COR-L47 (cell line): ENCODE measurements at regions not wholly inside any gene's neighbourhood (a gene's known extent, or its start where the extent isn't known, plus 50 kb on each side); places are given as distances from the start of the nearest gene placed in this dataset.
A peak's percentile ranks its signal among the peaks of the same experiment; 100 is the strongest.

ENCODE experiments used
- DNase-seq: peaks from one replicate; lab custom pipeline; 2025; lab: John Stamatoyannopoulos, UW

- no peak for DNase-seq
Measured at GRCh38 chr11:107221748-107222285, 203.5 kb upstream of the GUCY1A2 start.

DNA sequence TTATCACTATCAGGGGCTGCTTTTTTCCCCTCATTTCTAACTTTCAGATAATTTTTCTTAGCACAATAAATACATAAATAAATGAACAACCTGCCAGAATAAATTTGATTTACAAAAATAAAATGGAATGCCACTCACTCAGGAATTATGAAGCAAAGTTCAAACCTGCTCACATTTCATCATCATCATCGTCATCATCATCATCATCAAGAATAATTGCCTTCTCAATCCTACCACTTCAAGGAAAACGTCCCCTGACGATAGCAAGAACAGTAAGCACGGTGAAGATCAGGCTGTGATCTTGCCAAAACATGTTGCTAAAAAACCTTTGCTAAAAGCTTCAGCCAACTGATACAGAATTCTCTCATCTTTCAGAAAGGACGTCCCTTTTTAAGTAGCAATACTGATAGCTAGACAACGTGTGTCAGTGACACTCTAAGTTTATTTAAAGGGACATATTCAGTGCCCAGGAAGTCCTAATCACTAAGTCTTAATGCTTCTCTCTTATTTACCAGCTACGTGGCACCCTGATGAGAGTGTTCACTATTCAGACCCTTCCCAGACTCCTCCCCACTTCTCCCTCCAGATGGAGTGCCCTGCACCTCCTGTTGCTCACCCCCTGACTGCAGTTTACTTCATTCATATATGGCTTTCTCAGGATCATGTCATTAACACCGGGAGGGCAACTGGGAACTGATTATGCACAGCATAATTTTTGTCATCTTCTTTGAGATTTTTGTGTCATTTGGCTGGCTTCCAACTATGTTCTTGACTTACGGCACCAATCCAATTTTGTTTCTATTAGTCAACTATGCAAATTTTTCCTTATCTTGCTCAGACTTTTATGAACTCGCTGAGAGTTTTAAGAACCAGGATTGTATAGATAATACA is 200.1 kb upstream of the GUCY1A2 start:
- DNase-seq = peak; percentile 25

DNA sequence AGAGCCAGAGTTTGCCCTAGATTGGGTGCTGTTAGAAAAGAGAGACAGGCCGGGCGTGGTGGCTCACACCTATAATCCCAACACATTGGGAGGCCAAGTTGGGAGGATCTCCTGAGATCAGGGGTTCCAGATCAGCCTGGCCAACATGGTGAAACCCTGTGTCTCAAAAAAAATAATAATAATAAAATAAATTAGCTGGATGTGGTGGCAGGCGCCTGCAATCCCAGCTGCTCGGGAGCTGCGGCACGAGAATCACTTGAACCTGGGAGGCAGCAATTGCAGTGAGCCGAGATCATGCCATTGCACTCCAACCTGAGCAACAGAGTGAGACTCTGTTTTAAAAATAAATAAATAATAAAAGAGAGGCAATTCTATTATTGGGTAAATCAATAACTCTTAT is 199.2 kb upstream of the GUCY1A2 start:
- DNase-seq = no peak

GRCh38 chr11:107215010-107215409 is 196.7 kb upstream of the GUCY1A2 start:
- no peak for DNase-seq

DNA sequence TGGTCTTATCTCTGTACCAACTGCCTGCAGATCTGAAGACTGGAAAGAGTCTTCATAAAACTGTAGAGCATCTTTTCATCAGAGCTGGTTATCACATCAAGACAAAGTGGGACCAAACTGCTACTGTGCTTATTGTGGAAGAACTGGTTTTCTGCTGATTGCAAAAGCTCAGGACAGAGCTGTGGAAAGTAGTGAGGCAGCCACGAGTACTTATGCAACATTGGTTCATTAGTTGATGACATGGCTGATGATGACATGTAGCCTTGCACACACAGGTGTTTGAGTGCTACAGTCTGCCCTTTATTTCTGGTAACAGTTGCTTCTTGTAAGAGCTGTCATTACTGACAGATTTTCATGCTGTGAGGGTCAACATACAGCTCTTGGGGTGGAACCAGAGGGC is 185.4 kb upstream of the GUCY1A2 start:
- no peak for DNase-seq

GRCh38 chr11:107202241-107202640 is 184.0 kb upstream of the GUCY1A2 start:
- DNase-seq = no peak

DNA sequence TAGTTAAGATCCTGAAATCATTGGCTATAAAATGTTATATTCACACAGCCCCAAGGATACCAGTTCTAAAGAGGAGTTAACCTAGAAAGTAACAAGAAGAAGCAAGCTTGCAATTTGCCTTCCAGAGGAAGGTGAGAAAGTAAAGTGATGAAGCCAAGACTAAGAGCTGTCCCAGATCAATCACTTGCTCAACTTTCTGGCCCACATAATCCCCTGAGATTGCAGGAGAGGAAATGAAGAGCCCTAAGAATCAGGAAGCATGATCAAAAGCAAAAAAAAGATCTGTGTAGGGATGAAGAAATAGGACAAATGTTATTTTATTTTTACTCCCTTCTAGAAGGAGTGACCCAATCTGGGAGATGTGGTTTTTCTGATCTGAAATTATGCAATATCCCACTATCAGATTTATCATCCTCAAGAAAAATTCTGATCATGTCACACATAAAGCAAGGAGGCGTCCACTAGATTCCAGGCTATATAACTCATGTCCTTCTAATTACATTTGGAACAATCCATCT is 180.3 kb upstream of the GUCY1A2 start:
- DNase-seq = no peak

DNA sequence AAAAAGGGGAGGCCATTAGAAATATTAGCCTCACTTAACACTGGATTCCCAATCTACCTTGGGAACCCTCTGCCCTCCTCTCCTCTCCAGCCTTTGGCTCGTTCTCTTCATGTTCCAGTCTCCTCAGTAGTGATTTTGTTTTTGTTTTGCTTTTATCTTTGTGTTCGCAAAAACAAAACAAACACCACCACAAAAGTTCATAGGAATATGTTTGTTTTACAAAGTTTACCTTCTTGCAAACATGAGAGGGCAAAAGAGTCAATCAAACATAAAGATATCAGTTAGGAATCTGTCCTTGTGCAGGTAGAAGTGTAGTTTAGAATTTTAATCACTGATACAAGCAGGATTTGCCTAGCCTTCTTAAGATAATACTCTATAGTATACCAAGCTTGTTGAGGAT is 179.7 kb upstream of the GUCY1A2 start:
- DNase-seq = no peak

DNA sequence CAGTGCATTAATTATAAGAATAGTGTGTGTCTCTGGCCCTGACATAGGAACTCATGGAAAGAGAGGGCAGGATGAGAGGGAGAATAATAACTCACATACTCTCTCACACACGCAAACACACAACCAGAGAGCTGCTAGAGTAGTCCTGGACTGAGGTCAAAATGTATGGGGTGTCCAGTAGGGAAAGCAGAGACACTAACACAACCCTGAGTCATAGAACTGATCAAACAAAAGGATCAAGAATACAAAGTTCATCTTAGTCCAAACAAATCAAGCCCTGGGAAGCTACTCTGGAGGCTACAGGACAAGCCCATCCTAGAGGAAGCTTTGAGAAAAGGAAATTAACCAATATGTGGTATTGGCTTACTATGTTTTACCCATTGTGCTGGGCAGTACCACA is 178.5 kb upstream of the GUCY1A2 start:
- DNase-seq = no peak

- no peak for DNase-seq
Measured at GRCh38 chr11:107184986-107185385, 166.7 kb upstream of the GUCY1A2 start.

GRCh38 chr11:107183953-107184352 is 165.7 kb upstream of the GUCY1A2 start:
- DNase-seq = no peak

- DNase-seq = no peak
Measured at GRCh38 chr11:107182978-107183377, 164.7 kb upstream of the GUCY1A2 start.

DNA sequence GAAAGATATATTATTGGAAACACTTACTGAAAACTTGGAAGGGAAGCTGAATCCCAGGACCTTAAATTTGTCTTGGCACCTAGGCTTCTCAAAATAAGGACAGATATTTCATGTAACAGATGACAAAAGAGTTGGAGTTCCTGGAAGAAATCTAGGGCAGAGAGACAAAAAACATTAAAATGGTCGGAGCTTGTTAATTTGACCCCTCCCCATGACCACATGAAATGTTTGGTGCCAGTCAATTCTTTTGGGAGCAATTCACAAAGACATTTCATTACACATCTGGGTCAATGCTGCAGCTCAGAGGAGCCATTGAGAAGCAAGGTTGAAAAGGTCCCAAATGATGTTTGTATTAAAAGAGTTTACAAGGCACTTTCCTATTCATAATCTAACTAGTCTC is 162.0 kb upstream of the GUCY1A2 start:
- no peak for DNase-seq

DNA sequence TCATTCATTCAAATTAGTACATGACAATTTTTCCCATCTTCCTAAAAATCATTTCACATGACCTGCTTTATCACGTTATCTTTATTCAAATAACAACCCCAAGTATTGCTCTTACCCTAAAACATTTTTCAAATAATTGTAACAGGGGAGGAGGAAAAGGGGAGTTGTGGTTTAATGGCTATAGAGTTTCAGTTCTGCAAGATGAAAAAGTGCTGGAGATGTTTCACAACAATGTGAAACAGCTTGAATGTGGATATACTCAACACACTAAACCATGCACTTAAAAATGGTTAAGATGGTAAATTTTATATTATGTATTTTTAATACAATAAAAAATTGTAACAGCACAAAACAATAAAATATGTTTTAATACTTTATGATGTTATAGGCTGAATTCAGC is 161.6 kb upstream of the GUCY1A2 start:
- DNase-seq = no peak

DNA sequence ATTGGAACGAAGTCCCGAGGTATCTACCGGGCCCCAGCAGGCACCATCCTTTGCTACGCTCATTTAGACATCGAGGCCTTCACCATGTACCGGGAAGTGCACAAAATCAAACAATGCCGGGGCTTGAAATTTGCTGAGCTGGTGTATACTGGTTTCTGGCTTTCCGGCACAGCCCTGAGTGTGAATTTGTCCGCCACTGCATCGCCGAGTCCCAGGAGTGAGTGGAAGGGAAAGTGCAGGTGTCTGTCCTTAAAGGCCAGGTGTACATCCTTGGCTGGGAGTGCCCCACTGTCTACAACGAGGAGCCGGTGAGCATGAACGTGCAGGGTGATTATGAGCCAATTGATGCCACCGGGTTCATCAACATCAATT is 158.8 kb upstream of the GUCY1A2 start:
- DNase-seq = no peak

DNA sequence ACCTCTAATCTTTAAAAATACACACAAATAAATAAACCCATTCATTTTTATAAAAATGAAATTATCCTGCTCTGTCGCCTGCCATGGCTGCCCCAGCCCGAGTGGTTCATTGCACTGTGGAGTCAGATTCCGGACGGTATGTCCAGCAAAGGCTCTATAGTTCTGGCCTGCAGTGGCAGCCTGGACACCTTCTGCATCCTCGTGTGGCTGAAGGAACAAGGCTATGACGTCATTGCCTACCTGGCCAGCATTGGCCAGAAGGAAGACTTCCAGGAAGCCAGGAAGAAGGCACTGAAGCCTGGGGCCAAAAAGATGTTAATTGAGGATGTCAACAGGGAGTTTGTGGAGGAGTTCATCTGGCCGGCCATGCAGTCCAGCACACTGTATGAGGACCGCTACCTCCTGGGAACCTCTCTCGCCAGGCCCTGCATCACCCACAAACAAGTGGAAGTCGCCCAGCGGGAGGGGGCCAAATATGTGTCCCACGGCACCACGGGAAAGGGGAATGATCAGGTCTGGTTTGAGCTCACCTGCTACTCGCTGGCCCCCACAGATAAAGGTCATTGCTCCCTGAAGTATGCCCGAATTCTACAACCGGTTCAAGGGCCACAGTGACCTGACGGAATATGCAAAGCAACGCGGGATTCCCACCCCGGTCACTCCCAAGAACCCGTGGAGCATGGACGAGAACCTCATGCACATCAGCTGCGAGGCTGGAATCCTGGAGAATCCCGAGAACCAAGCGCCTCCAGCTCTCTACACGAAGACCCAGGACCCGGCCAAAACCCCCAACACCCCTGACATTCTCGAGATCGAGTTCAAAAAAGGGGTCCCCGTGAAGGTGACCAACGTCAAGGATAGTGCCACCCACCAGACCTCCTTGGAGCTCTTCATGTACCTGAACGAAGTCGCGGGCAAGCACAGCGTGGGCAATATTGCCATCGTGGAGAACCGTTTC is 158.2 kb upstream of the GUCY1A2 start:
- no peak for DNase-seq

DNA sequence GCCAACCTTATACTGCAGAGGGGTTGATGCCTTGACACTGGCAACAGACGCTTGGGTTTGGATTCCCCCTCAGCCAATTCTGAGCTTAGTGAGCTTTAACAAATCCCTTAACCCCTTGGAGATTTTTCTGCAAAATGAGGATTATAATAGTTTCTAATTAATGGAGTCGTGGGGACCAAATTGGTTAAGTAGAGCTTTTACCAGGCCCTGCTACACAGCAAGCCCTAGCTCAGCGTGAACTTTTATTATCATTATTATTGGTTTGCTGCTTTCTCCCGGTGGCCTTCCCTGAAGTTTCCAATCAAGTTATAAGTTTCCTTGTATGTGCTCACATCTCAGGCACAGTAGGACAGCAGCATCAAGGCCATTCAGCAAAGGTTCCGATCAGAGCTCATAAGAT is 156.6 kb upstream of the GUCY1A2 start:
- DNase-seq = no peak

- no peak for DNase-seq
Measured at GRCh38 chr11:107172996-107173395, 154.7 kb upstream of the GUCY1A2 start.

- no peak for DNase-seq
Measured at GRCh38 chr11:107157809-107158187, 139.5 kb upstream of the GUCY1A2 start.

DNA sequence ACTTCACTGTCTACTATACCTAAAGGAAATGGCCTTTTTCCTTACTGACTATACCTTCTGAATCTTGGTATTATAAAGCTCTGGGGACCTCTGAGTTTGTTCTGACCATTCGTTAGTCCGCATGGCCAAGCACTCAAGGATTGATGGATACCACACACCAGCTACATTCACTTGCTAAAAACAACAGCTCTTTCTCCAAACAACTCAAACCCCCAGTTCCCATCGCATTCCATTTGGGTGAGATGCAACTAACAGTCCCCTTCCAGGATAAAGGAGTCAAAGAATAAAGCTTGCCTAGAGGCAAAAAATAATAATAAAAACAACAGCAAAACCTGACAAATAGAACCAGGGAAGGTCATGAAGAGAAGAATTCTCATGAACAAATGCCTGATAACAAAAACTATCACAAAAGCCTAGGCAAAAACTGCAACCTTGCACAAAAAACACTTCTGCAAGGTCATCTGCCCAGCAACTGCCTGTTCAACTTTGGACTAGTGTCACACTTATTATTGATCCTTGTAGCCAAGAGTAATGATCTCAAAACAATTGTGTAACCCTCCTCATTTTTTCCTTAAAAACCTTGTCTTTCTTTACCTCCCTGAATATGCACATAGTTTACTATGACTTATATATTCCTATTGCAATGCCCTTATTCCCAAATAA is 139.0 kb upstream of the GUCY1A2 start:
- DNase-seq = no peak

DNA sequence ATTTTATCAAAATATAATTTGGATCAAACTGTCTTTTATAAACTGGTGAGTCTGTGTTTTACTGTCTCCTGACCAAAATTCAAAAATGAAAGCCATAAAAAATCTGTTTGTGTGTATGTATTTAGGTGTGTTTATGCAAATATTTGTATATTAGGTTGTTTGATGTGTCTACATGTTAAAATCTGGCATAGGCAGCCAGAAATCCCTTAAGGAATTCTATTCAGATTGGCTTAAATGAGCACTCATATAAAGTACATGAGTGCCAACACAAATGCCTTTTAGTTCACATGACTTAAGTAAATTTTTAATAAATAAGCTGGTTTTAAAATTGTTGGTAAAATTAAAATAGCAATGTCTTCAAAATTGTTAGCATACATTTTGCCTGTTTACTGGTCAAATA is 133.3 kb upstream of the GUCY1A2 start:
- DNase-seq = no peak

GRCh38 chr11:107151158-107151557 is 132.9 kb upstream of the GUCY1A2 start:
- no peak for DNase-seq
